OCI-LY3 (cell line): ENCODE measurements at regions not wholly inside any gene's neighbourhood (a gene's known extent, or its start where the extent isn't known, plus 50 kb on each side); places are given as distances from the start of the nearest gene placed in this dataset.

ENCODE experiments used
- CTCF ChIP-seq: fragments of 200-600, 300-600 bp; sonication (generic); IDR thresholded peaks from 2 replicates; pipeline ENCODE4 v1.5.1; 2014; ENCODE audit warnings: antibody characterized with exemption, low read length, low read depth
- EZH2phosphoT487 ChIP-seq: fragments of 200-600 bp; shearing (Covaris generic); IDR thresholded peaks from 2 replicates; pipeline ENCODE4 v1.6.1; 2018; ENCODE audit warnings: antibody characterized with exemption, mixed run types, low read depth

GRCh38 chr9:85112933-85113418 lies 443.4 kb downstream of the NTRK2 start:
- TF ChIP-seq CTCF: no peak
- TF ChIP-seq EZH2phosphoT487: no peak
